ENCODE measurements at regions not wholly inside any gene's neighbourhood (a gene's known extent, or its start where the extent isn't known, plus 50 kb on each side); places are given as distances from the start of the nearest gene placed in this dataset.

- no peaks in the 10 kb centered on the region for H3K79me2 ChIP-seq (ENCODE audit: insufficient read depth, low read length)
- no peak overlapping the region for H3K23ac ChIP-seq (ENCODE audit: insufficient read length, low read depth, low read length)
- no peaks in the 10 kb centered on the region for H3K4me1 ChIP-seq (ENCODE audit: insufficient read depth, low read length)
- WGBS (ENCODE audit: extremely low coverage, insufficient read length, low lambda C conversion rate) = no CpG with 5 or more reads among the region's 1 CpG
- no peak overlapping the region for H3K18ac ChIP-seq (ENCODE audit: insufficient read length, low read depth, low read length)
- no peak overlapping the region for H3K27ac ChIP-seq (ENCODE audit: insufficient read length, low read depth, low read length)
- Mint-ChIP-seq H3K27ac (no peak overlapping the region), H3K27me3 (ENCODE audit: low read depth) (no peaks in the 10 kb centered on the region; the same call in 1 of the 2 replicates), H3K4me3 (no peak overlapping the region), H3K4me1 (no peaks in the 10 kb centered on the region; a peak in 1 of 4 replicates), H3K9me3 (no peaks in the 10 kb centered on the region), H3K36me3 (ENCODE audit: insufficient read depth in 1 of 3, low read depth in 3 of 3) (no peaks in the 10 kb centered on the region)
- no peak for TF ChIP-seq CTCF (conservative IDR thresholded peaks at IDR 0.05)
- no peak overlapping the region for H4K5ac ChIP-seq (ENCODE audit: insufficient read length, low read depth, low read length)
- no peak overlapping the region for H2BK12ac ChIP-seq (ENCODE audit: insufficient read length, low read depth, low read length)
- no peaks in the 10 kb centered on the region for H3K27me3 ChIP-seq (ENCODE audit: insufficient read depth, low read length)
- no peak overlapping the region for H4K8ac ChIP-seq (replicated peaks; ENCODE audit: insufficient read length, low read depth, low read length)
- no peak overlapping the region for H3K9ac ChIP-seq (ENCODE audit: extremely low read depth, insufficient read length, low read length)
- H3K4ac ChIP-seq (ENCODE audit: low read depth, low read length) = no peak overlapping the region
- H4K20me1 ChIP-seq (ENCODE audit: control insufficient read depth, insufficient read depth, insufficient read length) = no peaks in the 10 kb centered on the region
- no peak overlapping the region for H2BK5ac ChIP-seq (ENCODE audit: insufficient read length, low read length)
- H3K9me3 ChIP-seq (ENCODE audit: control insufficient read depth, low read depth, low read length) = no peaks in the 10 kb centered on the region
- H3K23me2 ChIP-seq (ENCODE audit: insufficient read length, low read depth, low read length, poor library complexity, severe bottlenecking) = no peaks in the 10 kb centered on the region
- H3K79me1 ChIP-seq (ENCODE audit: insufficient read depth, low read depth, low read length, poor library complexity, severe bottlenecking) = no peaks in the 10 kb centered on the region
- no peak overlapping the region for H2AFZ ChIP-seq (ENCODE audit: low read length)
- no peak overlapping the region for H2AK5ac ChIP-seq (ENCODE audit: insufficient read length, low read length)
- no peak for DNase-seq
- no peak overlapping the region for H2BK120ac ChIP-seq (ENCODE audit: low read depth, low read length, poor library complexity, severe bottlenecking)
- no peak overlapping the region for H3T11ph ChIP-seq (ENCODE audit: low read length)
- H3K56ac ChIP-seq (ENCODE audit: insufficient read length, low read depth, low read length) = no peak overlapping the region
- no peak overlapping the region for H2BK15ac ChIP-seq (ENCODE audit: low read depth, low read length)
- no peak overlapping the region for H2BK20ac ChIP-seq (ENCODE audit: low read depth, low read length, poor library complexity, severe bottlenecking)
- H3K4me2 ChIP-seq (ENCODE audit: insufficient read depth, insufficient read length, low read length) = no peak overlapping the region
- no peak overlapping the region for H3K14ac ChIP-seq (ENCODE audit: insufficient read depth, low read length)
- no peak overlapping the region for H4K91ac ChIP-seq (ENCODE audit: insufficient read length, low read depth, low read length)
These were observed 112.4 kb upstream of the ELOVL6 start for GRCh38 chr4:110310795-110311194.

All from H9 (cell line).